HEK293T (cell line): ENCODE measurements at regions not wholly inside any gene's neighbourhood (a gene's known extent, or its start where the extent isn't known, plus 50 kb on each side); places are given as distances from the start of the nearest gene placed in this dataset.

Source experiments
- CTCF ChIA-PET: fragments of 350-600 bp; formaldehyde crosslinking; extraction: SDS; loops from one replicate; lab custom pipeline; 2021; ENCODE audit warnings: antibody characterized with exemption, inconsistent platforms; lab: Yijun Ruan, JAX
- POLR2A ChIA-PET: fragments of 350-600 bp; formaldehyde crosslinking; extraction: SDS; loops from one replicate; lab custom pipeline; 2020; ENCODE audit warnings: antibody characterized with exemption, inconsistent platforms; lab: Yijun Ruan, JAX
- DNase-seq: peaks from one replicate; pipeline ENCODE4 v3.0.0; 2012; ENCODE audit warnings: mixed read lengths; ENCODE audit errors: extremely low spot score
- ARNT ChIP-seq: fragments of 450-650 bp; IDR thresholded peaks from 2 replicates; pipeline ENCODE4 v1.6.1; 2017; ENCODE audit warnings: mild to moderate bottlenecking
- BHLHE40 ChIP-seq: fragments of 450-650 bp; IDR thresholded peaks from 2 replicates; pipeline ENCODE4 v1.6.1; 2016; ENCODE audit warnings: mild to moderate bottlenecking, moderate library complexity, borderline replicate concordance
- CTBP1 ChIP-seq: fragments of 450-650 bp; IDR thresholded peaks from 2 replicates; pipeline ENCODE4 v1.6.1; 2016; ENCODE audit warnings: borderline replicate concordance
- ELF4 ChIP-seq: fragments of 450-650 bp; IDR thresholded peaks from 2 replicates; pipeline ENCODE4 v1.6.1; 2017; ENCODE audit warnings: antibody characterized with exemption
- FOXA1 ChIP-seq: fragments of 450-650 bp; IDR thresholded peaks from 2 replicates; pipeline ENCODE4 v1.6.1; 2016; ENCODE audit warnings: mild to moderate bottlenecking
- FOXK2 ChIP-seq: fragments of 450-650 bp; IDR thresholded peaks from 2 replicates; pipeline ENCODE4 v1.6.1; 2016; ENCODE audit warnings: mild to moderate bottlenecking
- FOXM1 ChIP-seq: fragments of 450-650 bp; IDR thresholded peaks from 2 replicates; pipeline ENCODE4 v1.6.1; 2017; ENCODE audit warnings: mild to moderate bottlenecking, borderline replicate concordance
- HDGF ChIP-seq: fragments of 450-650 bp; IDR thresholded peaks from 2 replicates; pipeline ENCODE4 v1.6.1; 2017; ENCODE audit warnings: antibody characterized with exemption, borderline replicate concordance
- L3MBTL2 ChIP-seq: fragments of 450-650 bp; conservative IDR thresholded peaks from 2 replicates; pipeline ENCODE4 v1.6.1; 2016; ENCODE audit warnings: mild to moderate bottlenecking
- LEF1 ChIP-seq: fragments of 450-650 bp; IDR thresholded peaks from 2 replicates; pipeline ENCODE4 v1.6.1; 2017; ENCODE audit warnings: mild to moderate bottlenecking, borderline replicate concordance
- NFRKB ChIP-seq: fragments of 450-650 bp; IDR thresholded peaks from 2 replicates; pipeline ENCODE4 v1.6.1; 2016; ENCODE audit warnings: mild to moderate bottlenecking, moderate library complexity
- SP1 ChIP-seq: fragments of 450-650 bp; IDR thresholded peaks from 2 replicates; pipeline ENCODE4 v1.6.1; 2017
- SUZ12 ChIP-seq: fragments of 450-650 bp; IDR thresholded peaks from 2 replicates; pipeline ENCODE4 v1.6.1; 2016; ENCODE audit warnings: mild to moderate bottlenecking
- TARDBP ChIP-seq: fragments of 450-650 bp; IDR thresholded peaks from 2 replicates; pipeline ENCODE4 v1.6.1; 2016
- ZNF384 ChIP-seq: fragments of 450-650 bp; IDR thresholded peaks from 2 replicates; pipeline ENCODE4 v1.6.1; 2016
- TF ChIP-seq, protein P1 (sequence below): fragments of 450-650 bp; IDR thresholded peaks from 2 replicates; pipeline ENCODE4 v1.6.1; 2016

- TF ChIP-seq, protein P1, sequence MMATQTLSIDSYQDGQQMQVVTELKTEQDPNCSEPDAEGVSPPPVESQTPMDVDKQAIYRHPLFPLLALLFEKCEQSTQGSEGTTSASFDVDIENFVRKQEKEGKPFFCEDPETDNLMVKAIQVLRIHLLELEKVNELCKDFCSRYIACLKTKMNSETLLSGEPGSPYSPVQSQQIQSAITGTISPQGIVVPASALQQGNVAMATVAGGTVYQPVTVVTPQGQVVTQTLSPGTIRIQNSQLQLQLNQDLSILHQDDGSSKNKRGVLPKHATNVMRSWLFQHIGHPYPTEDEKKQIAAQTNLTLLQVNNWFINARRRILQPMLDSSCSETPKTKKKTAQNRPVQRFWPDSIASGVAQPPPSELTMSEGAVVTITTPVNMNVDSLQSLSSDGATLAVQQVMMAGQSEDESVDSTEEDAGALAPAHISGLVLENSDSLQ, result no peak
- TF ChIP-seq SUZ12, result no peak
- no peak for TF ChIP-seq ZNF384
- no peak for TF ChIP-seq FOXA1
- TF ChIP-seq FOXK2, result no peak
- TF ChIP-seq NFRKB, result no peak
- no peak for TF ChIP-seq BHLHE40
- TF ChIP-seq SP1, result no peak
- TF ChIP-seq ARNT, result no peak
- TF ChIP-seq CTBP1, result no peak
- no peak for TF ChIP-seq LEF1
- TF ChIP-seq FOXM1, result no peak
- no peak for TF ChIP-seq L3MBTL2
- TF ChIP-seq TARDBP, result no peak
- no peak for TF ChIP-seq ELF4
- no peak for TF ChIP-seq HDGF
- DNase-seq, result no peak
- ChIA-PET POLR2A (no interaction called here), CTCF (no interaction called here)
These were observed 205.0 kb upstream of the KCTD7 start for GRCh38 chr7:66423729-66424128.

DNA sequence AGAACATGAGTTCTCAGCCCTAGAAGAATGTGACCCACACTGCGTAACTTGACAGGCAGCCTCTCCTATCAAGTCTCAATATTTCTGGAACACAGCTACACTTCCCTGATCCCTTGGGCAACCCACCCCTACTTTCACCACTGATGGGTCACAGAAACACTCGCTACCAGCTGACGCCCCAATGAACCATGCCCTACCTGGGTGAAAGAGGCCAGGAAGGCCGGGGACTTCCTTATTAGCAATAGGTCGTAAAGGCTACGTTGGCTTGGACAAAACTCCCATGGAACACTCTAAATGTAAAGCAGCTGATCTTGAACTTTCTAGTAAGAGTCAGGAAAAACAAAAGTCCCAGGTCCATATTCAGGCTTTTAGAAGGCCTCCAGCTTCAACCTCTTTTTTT, 202.3 kb upstream of the KCTD7 start:
- DNase-seq, result no peak
- TF ChIP-seq ELF4 (no peak), SP1 (no peak), CTBP1 (no peak), ZNF384 (no peak), ARNT (no peak), TARDBP (no peak), FOXM1 (no peak), L3MBTL2 (no peak), LEF1 (no peak), NFRKB (no peak), BHLHE40 (no peak), FOXA1 (no peak), FOXK2 (no peak), SUZ12 (no peak), HDGF (no peak)
- TF ChIP-seq, protein P1, result no peak
- ChIA-PET CTCF (no interaction called here), POLR2A (no interaction called here)

DNA sequence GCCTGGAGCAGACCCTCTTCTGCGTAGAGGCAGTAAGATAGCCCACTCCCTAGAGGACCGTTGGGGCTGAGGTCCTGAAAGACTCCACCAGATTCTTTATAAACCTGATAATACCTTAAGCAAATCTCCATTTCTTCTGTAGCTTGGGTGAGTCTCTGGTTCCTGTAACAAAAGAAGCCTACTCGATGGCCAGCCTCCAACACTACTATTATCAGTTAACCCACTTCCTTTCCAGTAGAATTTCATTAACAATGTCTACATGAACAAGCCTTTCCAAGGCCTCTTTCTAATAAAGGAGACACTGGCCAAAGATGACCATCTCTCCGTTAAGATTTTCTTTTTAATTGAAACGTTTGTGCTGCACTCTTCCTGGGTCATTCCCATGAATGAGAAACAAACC, 201.7 kb upstream of the KCTD7 start:
- CTCF ChIA-PET, result no interaction called here
- POLR2A ChIA-PET, result no interaction called here
- no peak for DNase-seq
- no peak for TF ChIP-seq SUZ12
- no peak for TF ChIP-seq SP1
- no peak for TF ChIP-seq FOXA1
- no peak for TF ChIP-seq ARNT
- no peak for TF ChIP-seq ZNF384
- TF ChIP-seq, protein P1, result no peak
- no peak for TF ChIP-seq CTBP1

GRCh38 chr7:66427956-66428355, 200.7 kb upstream of the KCTD7 start:
- no peak for DNase-seq
- ChIA-PET POLR2A (no interaction called here), CTCF (no interaction called here)
- TF ChIP-seq FOXA1, result no peak
- TF ChIP-seq TARDBP, result no peak
- TF ChIP-seq L3MBTL2, result no peak
- TF ChIP-seq ZNF384, result no peak
- TF ChIP-seq BHLHE40, result no peak
- TF ChIP-seq FOXM1, result no peak
- no peak for TF ChIP-seq HDGF
- TF ChIP-seq, protein P1, result no peak
- no peak for TF ChIP-seq SUZ12
- TF ChIP-seq SP1, result no peak
- TF ChIP-seq CTBP1, result no peak
- no peak for TF ChIP-seq NFRKB
- no peak for TF ChIP-seq FOXK2
- TF ChIP-seq LEF1, result no peak

- TF ChIP-seq CTBP1 (no peak), FOXK2 (no peak), FOXA1 (no peak), L3MBTL2 (no peak), ARNT (no peak), NFRKB (no peak), SP1 (no peak), TARDBP (no peak), ELF4 (no peak), ZNF384 (no peak), BHLHE40 (no peak), SUZ12 (no peak)
- TF ChIP-seq, protein P1, result no peak
- ChIA-PET POLR2A (no interaction called here), CTCF (no interaction called here)
- no peak for DNase-seq
These were observed 199.1 kb upstream of the KCTD7 start for GRCh38 chr7:66429498-66430163.
